NT2/D1 (cell line): ENCODE measurements at regions not wholly inside any gene's neighbourhood (a gene's known extent, or its start where the extent isn't known, plus 50 kb on each side); places are given as distances from the start of the nearest gene placed in this dataset.

Source experiments
- YY1 ChIP-seq: IDR thresholded peaks from 2 replicates; pipeline ENCODE4 v1.6.1; 2011; ENCODE audit not compliant: insufficient read length, insufficient read depth
- ZNF274 ChIP-seq: IDR thresholded peaks from 2 replicates; pipeline ENCODE4 v1.6.1; 2011; ENCODE audit warnings: mild to moderate bottlenecking, low read depth, low read length

- TF ChIP-seq YY1 (no peak), ZNF274 (no peak)
Observed at GRCh38 chr11:27263046-27263445, 100.0 kb downstream of the CCDC34 start.
